B cell (primary cell): ENCODE measurements at regions not wholly inside any gene's neighbourhood (a gene's known extent, or its start where the extent isn't known, plus 50 kb on each side); places are given as distances from the start of the nearest gene placed in this dataset.

Source experiments
- ATAC-seq: fragments of 200-7000 bp; cut with Tn5 transposase; one replicate; pipeline ENCODE4 v1.10.0; 2021; ENCODE audit warnings: low read depth, mild to moderate bottlenecking, moderate number of reproducible peaks, moderate library complexity
- CTCF ChIA-PET: fragments of 350-600 bp; sonication (Branson Sonifier 250); formaldehyde crosslinking; loops from one replicate; lab custom pipeline; 2021; ENCODE audit warnings: antibody characterized with exemption, inconsistent platforms; lab: Charles Lee
- POLR2A ChIA-PET: fragments of 350-600 bp; sonication (Branson Sonifier 250); formaldehyde crosslinking; loops from one replicate; lab custom pipeline; 2021; ENCODE audit warnings: antibody characterized with exemption; lab: Charles Lee
- DNase-seq: peaks from one replicate; pipeline ENCODE4 v3.0.0; 2013
- H2AFZ ChIP-seq: 2 replicates; pipeline ENCODE4 v1.6.1; 2012; ENCODE audit warnings: mild to moderate bottlenecking, low read depth, low read length; ENCODE audit not compliant: insufficient read depth, poor library complexity, severe bottlenecking
- H3K27ac ChIP-seq, 2 donors: 1 replicate in 1 of 2; 2 replicates in 1 of 2; pipeline ENCODE4 v1.5.1; 2012 to 2013; ENCODE audit warnings: low read length in 2 of 2, mild to moderate bottlenecking in 2 of 2, moderate library complexity in 1 of 2
- H3K27me3 ChIP-seq, 4 experiments: fragments of 200-600 bp in 1 of 4; sonication (generic) in 1 of 4; replicated peaks in 1 of 4; 1 replicate in 2 of 4; 2 replicates in 2 of 4; pipeline versions ENCODE4 v1.6.1 to v1.7.0; 2013 to 2016; ENCODE audit warnings: low read length in 3 of 4, mild to moderate bottlenecking in 2 of 4, mixed read lengths in 1 of 4, moderate library complexity in 1 of 4; ENCODE audit not compliant: insufficient read depth in 4 of 4, control insufficient read depth in 3 of 4; ENCODE audit errors: control extremely low read depth in 1 of 4
- H3K36me3 ChIP-seq, 2 experiments: replicated peaks in 1 of 2; 1 replicate in 1 of 2; 2 replicates in 1 of 2; pipeline versions ENCODE4 v1.6.1 to v1.7.1; 2013; ENCODE audit warnings: low read length in 1 of 2; ENCODE audit not compliant: insufficient read depth in 2 of 2, control insufficient read depth in 1 of 2; ENCODE audit errors: control extremely low read depth in 1 of 2, extremely low read depth in 1 of 2
- H3K4me1 ChIP-seq, 2 donors: fragments of 200-600 bp in 1 of 2; sonication (generic) in 1 of 2; 1 replicate in 1 of 2; 2 replicates in 1 of 2; pipeline versions ENCODE4 v1.5.1 to v1.6.1; 2013 to 2017; ENCODE audit warnings: low read length in 2 of 2; ENCODE audit not compliant: control insufficient read depth in 2 of 2, insufficient read depth in 2 of 2
- H3K4me2 ChIP-seq: replicated peaks from 2 replicates; pipeline ENCODE3; 2012; ENCODE audit warnings: mild to moderate bottlenecking, low read depth, low read length; ENCODE audit not compliant: poor library complexity, severe bottlenecking
- H3K4me3 ChIP-seq, 5 experiments: fragments of 200-600 bp in 1 of 5; sonication (generic) in 1 of 5; 1 replicate in 3 of 5; 2 replicates in 2 of 5; pipeline versions ENCODE4 v1.5.1 to v1.7.0; 2011 to 2016; ENCODE audit warnings: low read length in 4 of 5, mild to moderate bottlenecking in 4 of 5, low read depth in 2 of 5, control low read depth in 1 of 5, moderate library complexity in 1 of 5; ENCODE audit not compliant: insufficient read depth in 1 of 5; ENCODE audit errors: control extremely low read depth in 1 of 5, extremely low read depth in 1 of 5
- H3K79me2 ChIP-seq: fragments of 200-600 bp; sonication (generic); one replicate; pipeline ENCODE4 v1.6.0; 2016; ENCODE audit warnings: low read length; ENCODE audit not compliant: control insufficient read depth, insufficient read depth
- H3K9ac ChIP-seq: fragments of 200-600 bp; sonication (generic); 2 replicates; pipeline ENCODE4 v1.6.1; 2017; ENCODE audit warnings: mild to moderate bottlenecking, low read length, moderate library complexity
- H3K9me3 ChIP-seq, 3 donors: one replicate each; pipeline versions ENCODE4 v1.6.1 to v1.7.1; 2013; ENCODE audit warnings: low read length in 2 of 3; ENCODE audit not compliant: control insufficient read depth in 2 of 3, insufficient read depth in 1 of 3; ENCODE audit errors: control extremely low read depth in 1 of 3
- H4K20me1 ChIP-seq: 2 replicates; pipeline ENCODE4 v1.6.0; 2012; ENCODE audit warnings: mild to moderate bottlenecking, low read length; ENCODE audit not compliant: insufficient read depth, control insufficient read depth, poor library complexity, severe bottlenecking
- H3K27ac Mint-ChIP-seq: one replicate; pipeline ENCODE4 v1.8.0; 2021; ENCODE audit warnings: mixed read lengths
- H3K27me3 Mint-ChIP-seq: one replicate; pipeline ENCODE4 v1.8.0; 2021; ENCODE audit warnings: mixed read lengths
- H3K4me1 Mint-ChIP-seq: one replicate; pipeline ENCODE4 v1.8.0; 2021; ENCODE audit warnings: mixed read lengths
- H3K4me3 Mint-ChIP-seq: one replicate; pipeline ENCODE4 v1.8.0; 2021; ENCODE audit warnings: mixed read lengths
- H3K9me3 Mint-ChIP-seq: one replicate; pipeline ENCODE4 v1.8.0; 2022; ENCODE audit warnings: mixed read lengths; ENCODE audit not compliant: insufficient read depth
- EZH2 ChIP-seq: IDR thresholded peaks from 2 replicates; pipeline ENCODE4 v1.6.1; 2012; ENCODE audit warnings: borderline replicate concordance, low read depth, mild to moderate bottlenecking, moderate library complexity, low read length; ENCODE audit not compliant: insufficient read depth, poor library complexity, severe bottlenecking
- WGBS: methylation state at CpG from one replicate; pipeline ENCODE4 v1.1.5; 2013; ENCODE audit warnings: missing lambda C conversion rate; ENCODE audit not compliant: insufficient coverage; 5-methylcytosine and 5-hydroxymethylcytosine counted together
- intact Hi-C: fragments of 100-400 bp; cut with micrococcal nuclease; formaldehyde crosslinking; loops from one replicate; pipeline ENCODE4 v1.10.0; 2022
- TF ChIP-seq, protein P1 (sequence below): fragments of 200-600 bp; IDR thresholded peaks from one replicate; pipeline ENCODE4 v1.8.0; 2022; ENCODE audit warnings: antibody characterized with exemption, mild to moderate bottlenecking

DNA sequence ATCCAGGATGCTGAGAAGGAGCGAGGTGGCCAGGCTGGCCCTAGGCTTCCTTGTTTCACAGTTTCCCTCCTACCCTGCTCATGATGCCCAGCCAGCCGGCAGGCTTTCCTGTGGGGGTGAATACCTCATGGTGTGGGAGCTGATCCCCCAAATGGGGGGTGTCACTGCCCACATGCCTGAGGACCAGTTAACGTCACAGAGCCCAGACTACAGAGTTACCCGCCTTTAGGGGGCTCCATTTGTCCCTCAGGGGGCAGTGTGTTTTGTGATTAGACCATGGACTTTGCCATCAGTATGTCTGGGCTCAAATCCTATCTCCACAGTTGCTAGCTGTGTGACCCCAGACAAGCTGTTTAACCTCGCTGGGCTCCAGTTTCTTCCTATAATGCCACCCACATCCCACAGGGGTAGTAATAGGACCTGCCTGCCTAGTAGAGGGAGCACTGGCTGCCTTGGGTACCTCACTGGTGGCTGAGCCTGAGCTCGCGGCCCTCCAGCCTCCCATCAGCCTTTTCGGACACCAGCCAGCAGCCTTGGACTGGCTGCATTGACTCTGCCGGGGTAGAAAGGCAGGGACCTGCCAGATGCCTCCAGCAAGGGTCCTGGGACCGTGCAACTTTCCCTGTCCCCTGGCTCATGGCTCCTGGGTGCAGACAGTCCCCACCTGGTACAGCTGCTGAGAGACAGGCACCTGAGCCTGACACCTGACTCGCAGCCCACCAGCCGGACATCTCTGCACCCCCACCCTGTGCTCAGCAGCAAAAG, 87.5 kb upstream of the GSE1 start:
- Histone ChIP-seq H2AFZ (no peak overlapping the region), H3K4me2 (no peak overlapping the region), H3K9ac (no peak overlapping the region), H3K4me3 (no peak overlapping the region), H3K4me1 (peaks cover 0 to 5% of the 10 kb centered on the region in 2 donors), H3K79me2 (no peaks in the 10 kb centered on the region), H3K36me3 (no peaks in the 10 kb centered on the region), H3K27me3 (peaks cover 0 to 29% (median 6%) of the 10 kb centered on the region in 4 experiments), H4K20me1 (no peaks in the 10 kb centered on the region), H3K27ac (no peak overlapping the region), H3K9me3 (no peaks in the 10 kb centered on the region)
- Mint-ChIP-seq H3K4me1 (no peaks in the 10 kb centered on the region), H3K4me3 (no peak overlapping the region), H3K27me3 (peaks cover 19% of the 10 kb centered on the region), H3K9me3 (no peaks in the 10 kb centered on the region), H3K27ac (no peak overlapping the region)
- TF ChIP-seq, protein P1, sequence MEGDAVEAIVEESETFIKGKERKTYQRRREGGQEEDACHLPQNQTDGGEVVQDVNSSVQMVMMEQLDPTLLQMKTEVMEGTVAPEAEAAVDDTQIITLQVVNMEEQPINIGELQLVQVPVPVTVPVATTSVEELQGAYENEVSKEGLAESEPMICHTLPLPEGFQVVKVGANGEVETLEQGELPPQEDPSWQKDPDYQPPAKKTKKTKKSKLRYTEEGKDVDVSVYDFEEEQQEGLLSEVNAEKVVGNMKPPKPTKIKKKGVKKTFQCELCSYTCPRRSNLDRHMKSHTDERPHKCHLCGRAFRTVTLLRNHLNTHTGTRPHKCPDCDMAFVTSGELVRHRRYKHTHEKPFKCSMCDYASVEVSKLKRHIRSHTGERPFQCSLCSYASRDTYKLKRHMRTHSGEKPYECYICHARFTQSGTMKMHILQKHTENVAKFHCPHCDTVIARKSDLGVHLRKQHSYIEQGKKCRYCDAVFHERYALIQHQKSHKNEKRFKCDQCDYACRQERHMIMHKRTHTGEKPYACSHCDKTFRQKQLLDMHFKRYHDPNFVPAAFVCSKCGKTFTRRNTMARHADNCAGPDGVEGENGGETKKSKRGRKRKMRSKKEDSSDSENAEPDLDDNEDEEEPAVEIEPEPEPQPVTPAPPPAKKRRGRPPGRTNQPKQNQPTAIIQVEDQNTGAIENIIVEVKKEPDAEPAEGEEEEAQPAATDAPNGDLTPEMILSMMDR, result no peak
- no peak for TF ChIP-seq EZH2
- no peak for ATAC-seq
- no peak for DNase-seq
- WGBS, result 93% methylated on average over 12 of the region's 12 CpGs
- intact Hi-C loops, result no loop called here
- ChIA-PET CTCF (interaction anchor here (1.4 to 5.8 kb wide), 2 partner anchors 31 to 91 kb away, joined by 3 to 23 read pairs; no protein-coding TSS in a partner anchor), POLR2A (no interaction called here)
